SH-SY5Y (cell line): ENCODE measurements at regions not wholly inside any gene's neighbourhood (a gene's known extent, or its start where the extent isn't known, plus 50 kb on each side); places are given as distances from the start of the nearest gene placed in this dataset.

ENCODE experiments used
- GATA2 ChIP-seq: IDR thresholded peaks from 2 replicates; pipeline ENCODE4 v1.6.1; 2011; ENCODE audit warnings: mild to moderate bottlenecking, low read depth, low read length
- GATA3 ChIP-seq: IDR thresholded peaks from 2 replicates; pipeline ENCODE4 v1.6.1; 2011; ENCODE audit warnings: low read depth, mild to moderate bottlenecking, low read length, moderate library complexity

GRCh38 chr1:178595491-178595890, 82.6 kb downstream of the TEX35 start:
- no peak for TF ChIP-seq GATA2
- no peak for TF ChIP-seq GATA3
